Activated CD4-positive, alpha-beta T cell treated with anti-CD3 and anti-CD28 coated beads, Interleukin-2, Interleukin-6, amounts not matched to agents 100 ng/mL and 50 ng/mL, durations not matched to agents 16 hours and 8 hours (primary cell): ENCODE measurements at regions not wholly inside any gene's neighbourhood (a gene's known extent, or its start where the extent isn't known, plus 50 kb on each side); places are given as distances from the start of the nearest gene placed in this dataset.

Source experiments
- DNase-seq: peaks from one replicate; pipeline ENCODE4 v3.0.0-alpha.2; 2020

- DNase-seq: no peak
Observed at GRCh38 chr4:63795301-63795700, 613.9 kb downstream of the TECRL start.

- no peak for DNase-seq
Observed at GRCh38 chr4:63790377-63790776, 618.9 kb downstream of the TECRL start.

DNA sequence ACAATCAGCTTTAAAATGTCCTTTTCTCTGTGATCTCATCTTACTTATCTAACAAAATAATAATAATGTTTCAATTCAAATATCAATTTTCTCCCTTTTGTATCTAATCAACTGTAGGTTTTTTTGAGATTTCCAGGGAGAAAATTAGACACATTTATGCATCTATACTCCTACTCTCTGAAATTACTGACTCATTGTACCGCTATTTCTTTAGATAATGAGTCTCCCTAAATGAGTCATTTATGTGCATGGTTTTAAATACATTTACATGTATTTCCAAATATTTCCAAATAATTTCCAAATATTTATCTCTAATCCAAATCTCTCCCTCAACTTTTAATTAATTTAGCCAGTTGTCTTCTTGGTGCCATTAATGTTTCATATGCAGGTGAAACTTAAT lies 621.0 kb downstream of the TECRL start:
- no peak for DNase-seq

- no peak for DNase-seq
Observed at GRCh38 chr4:63787326-63787725, 621.9 kb downstream of the TECRL start.

- no peak for DNase-seq
Observed at GRCh38 chr4:63786171-63786570, 623.1 kb downstream of the TECRL start.

- DNase-seq: no peak
Observed at GRCh38 chr4:63784822-63785221, 624.4 kb downstream of the TECRL start.

DNA sequence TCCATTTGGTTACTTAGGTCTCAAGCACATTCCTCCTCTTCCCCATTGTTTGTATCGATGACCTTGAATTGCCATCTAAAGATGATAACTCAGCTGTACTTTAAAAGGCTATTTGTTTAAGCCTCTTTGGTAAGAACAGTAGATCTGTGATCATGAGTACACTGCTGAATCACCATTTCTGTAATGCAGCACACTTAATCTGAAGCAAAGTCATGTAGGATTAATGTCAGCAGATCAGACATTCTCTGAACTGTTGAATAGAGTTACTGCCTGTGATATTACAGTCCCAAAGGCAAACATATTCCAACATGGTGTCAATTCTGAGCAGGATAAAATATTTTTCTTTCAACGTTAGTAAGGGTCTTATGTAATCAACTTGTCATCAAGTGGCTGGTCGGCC lies 631.6 kb downstream of the TECRL start:
- no peak for DNase-seq

DNA sequence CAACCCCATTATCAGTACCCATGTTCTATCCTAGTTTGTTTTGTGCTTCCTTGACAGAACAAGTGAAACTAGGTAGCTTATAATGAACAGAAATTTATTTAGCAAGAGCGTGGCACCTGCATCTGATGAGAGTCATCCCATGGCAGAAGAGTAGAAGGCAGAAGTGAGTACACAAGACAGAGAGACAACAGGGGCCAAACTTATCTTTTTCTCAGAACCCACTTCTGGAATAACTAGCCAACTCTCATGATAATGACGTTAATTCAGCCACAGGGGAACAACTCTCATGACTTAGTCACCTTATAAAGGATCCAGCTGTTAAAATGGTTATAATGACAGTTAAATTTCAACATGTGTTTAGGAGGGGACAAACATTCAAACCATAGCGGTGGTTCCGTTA lies 644.9 kb downstream of the TECRL start:
- DNase-seq: no peak

GRCh38 chr4:63757929-63758328 lies 651.3 kb downstream of the TECRL start:
- DNase-seq: no peak

GRCh38 chr4:63742882-63743281 lies 666.4 kb downstream of the TECRL start:
- DNase-seq: no peak

DNA sequence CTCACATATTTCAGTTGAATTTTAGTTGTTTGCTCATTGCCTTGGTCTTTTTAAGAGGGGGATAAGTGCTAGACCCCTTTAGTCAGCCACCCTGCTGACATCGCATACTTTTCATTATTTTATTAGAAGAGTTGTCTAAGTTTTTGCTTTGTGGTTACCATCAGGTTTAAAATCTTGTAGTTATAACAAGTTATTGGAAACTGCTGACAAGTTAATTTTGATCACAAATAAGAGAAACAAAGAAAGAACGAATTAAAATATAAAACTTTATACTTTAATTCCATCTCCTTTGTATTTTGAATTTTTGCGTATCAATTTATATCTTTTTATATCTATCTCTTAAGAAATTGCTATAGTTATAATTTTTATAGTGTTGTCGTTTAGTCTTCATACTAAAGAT lies 679.7 kb downstream of the TECRL start:
- no peak for DNase-seq

- no peak for DNase-seq
Observed at GRCh38 chr4:63728480-63729177, 680.6 kb downstream of the TECRL start.

DNA sequence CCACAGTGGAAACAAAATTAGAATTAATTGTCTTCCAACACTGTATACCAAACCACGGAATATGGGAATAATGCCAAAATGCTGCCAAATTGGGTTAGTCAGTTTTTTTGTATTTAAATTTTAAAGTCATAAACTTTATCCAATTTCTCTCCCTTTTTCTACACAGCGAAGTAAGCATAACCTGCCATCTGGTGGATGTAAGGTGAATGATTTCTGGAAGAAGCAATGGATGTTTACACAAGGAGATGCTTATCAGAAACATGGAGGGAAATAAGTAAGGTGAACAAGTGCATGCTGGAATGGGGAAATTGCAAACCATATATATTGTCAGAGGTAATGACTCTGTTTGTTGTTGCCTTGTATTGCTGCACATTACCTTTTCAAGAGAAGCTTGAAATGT lies 691.9 kb downstream of the TECRL start:
- DNase-seq: no peak

DNA sequence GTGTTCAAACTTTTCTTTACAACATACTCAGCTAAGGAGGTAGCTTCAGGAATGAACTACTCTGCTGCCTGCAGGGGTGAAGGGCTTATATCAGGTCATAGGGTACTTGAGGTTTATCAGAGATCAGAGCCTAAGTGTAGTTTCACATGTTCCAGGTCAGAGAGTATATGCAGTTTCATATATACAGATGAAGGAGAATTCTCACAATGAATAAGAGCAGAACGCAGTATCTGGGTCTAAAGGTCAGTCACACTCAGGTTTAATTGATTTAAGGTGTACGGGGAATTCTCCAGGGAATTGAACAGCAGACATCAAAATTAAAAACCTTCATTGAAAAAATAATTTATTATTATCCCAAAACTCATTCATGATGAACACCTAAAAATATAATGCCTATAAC lies 700.6 kb downstream of the TECRL start:
- DNase-seq: no peak

DNA sequence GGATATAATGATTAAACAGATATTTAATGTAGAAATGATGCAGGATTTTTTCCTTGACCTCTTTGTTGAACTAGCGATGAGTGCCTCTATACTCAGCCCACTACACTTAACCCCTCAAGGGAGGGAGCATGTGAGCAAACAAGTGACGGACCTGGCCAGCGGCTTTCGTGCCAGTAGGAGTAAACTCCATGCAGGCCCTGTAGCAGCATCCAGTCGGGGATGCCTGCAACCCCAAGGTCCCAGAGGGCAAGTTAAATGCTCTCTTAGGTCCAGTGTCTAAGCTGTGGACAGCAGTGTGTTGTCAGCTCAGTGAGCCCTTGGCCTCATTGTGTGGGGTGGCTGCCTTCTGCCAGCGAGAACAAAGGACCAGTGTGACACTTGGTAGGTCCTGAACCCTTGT lies 708.7 kb downstream of the TECRL start:
- DNase-seq: no peak

DNA sequence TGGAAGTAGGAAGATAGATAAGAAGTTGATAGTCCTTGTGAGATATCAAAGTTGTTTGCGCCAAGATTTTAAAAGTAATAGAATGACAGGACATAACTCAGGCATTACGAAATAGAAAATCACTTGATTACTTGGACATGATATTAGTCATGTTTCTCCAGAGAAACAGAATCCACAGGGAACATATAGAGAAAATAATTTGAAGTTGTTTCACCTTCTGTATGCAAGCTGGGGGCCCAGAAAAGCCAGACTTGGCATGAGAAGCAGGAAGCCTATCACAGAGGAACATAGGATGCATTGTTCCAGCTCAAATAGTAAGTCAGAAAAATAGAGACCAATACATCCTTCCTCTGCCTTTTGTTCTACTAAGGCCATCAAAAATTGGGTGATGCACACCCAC lies 715.9 kb downstream of the TECRL start:
- DNase-seq: no peak

DNA sequence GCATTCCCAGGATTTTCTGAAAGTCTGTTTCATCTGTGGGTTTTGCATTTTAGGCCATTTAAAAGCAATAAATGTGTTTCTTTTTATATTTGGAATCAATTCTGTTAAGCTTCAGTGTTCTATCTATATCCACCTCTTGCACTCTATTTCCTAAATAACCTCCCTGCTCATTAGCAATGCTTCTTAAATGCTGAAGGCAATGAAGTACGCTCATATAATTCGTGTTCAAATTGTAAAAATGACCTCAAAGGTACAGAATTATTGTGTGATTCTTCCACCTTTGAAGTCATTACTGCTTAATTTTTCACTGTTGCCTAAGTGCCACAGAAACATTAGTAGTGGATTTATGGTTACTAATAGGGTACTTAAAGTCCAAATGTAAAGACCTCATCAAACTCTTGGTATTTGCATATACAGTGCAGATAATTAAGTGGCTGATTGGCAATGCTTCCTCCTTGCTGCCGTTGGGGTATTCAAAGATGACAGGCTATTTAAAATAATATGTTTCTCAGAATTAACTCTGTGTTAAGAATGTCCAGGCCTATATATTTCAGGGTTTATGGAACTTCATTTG lies 730.8 kb downstream of the TECRL start:
- no peak for DNase-seq

DNA sequence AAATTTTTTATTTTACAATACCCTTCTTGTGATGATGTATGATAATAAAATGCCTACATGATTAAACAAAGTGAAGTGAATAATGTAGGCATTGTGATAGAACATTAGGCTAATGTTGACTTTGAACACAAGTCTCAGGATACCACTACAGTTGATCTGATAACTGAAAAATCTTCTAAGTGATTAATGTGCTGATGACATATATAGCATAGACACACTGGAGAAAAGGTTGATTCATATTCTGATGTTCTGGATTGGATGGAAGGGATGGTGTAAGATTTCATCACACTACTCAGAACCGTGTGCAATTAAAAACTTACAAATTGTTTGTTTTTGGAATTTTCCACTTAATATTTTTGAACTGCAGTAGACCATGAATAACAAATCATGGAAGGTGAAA lies 738.5 kb downstream of the TECRL start:
- no peak for DNase-seq

DNA sequence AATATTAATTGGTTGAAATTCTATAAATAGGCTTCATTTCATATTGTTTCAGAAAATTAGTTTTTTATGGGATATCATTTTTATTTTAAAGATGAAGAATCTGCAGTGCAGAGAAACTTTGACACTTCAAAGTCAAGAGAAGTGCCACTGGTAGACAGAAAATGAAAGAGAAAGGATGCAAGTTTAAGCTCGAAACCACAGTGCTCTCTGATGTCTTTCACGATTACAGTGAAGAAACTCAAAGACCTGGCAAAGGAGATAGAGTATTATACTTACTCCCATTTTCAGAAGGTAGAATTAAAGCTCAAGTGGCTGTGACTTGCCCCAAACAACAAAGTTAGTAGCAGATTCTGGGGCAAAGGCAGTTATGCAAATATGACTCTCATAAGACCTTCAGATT lies 745.4 kb downstream of the TECRL start:
- DNase-seq: no peak

- no peak for DNase-seq
Observed at GRCh38 chr4:63644396-63644795, 764.9 kb downstream of the TECRL start.

GRCh38 chr4:63637270-63637669 lies 772.0 kb downstream of the TECRL start:
- DNase-seq: no peak

GRCh38 chr4:63632858-63633257 lies 776.4 kb downstream of the TECRL start:
- no peak for DNase-seq

DNA sequence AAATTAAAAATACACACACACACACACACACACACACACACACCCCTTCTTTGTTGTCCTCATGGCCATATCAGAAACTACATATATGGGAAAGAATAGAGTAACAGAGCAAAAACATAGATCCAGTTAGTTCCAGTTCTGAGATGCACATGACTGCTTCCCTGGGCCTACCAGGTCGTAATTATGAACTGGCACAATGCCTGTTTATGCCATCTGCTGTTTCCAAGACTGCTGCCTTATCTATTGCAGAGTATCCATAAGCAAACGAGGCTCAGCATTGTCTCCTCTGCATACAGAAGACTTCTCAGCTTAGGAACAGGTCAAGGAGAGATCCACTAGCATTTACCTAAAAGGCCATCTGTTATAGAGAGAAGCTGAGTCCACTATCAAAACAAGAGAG lies 789.0 kb downstream of the TECRL start:
- DNase-seq: no peak

DNA sequence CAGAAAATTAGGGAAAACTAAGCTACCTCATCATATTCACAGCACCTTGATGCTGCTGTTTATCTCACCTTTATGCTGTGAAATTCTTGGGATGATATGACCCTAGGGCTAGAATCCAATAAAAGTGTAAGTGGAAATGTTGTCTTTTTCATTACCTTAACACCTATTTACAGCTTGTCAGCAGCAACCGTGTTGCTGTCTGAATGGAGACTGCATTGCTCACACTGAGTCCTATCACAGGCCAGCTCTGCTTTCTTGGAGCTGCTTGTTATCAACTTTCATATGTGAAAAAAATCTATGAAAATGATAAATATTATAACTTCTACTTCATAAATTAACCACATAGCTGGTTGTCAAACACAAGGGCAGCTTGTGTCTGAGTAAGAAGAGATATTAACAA lies 789.5 kb downstream of the TECRL start:
- DNase-seq: no peak
